HFF-Myc (cell line): ENCODE measurements at regions not wholly inside any gene's neighbourhood (a gene's known extent, or its start where the extent isn't known, plus 50 kb on each side); places are given as distances from the start of the nearest gene placed in this dataset.

Source experiments
- DNase-seq: peaks from one replicate; pipeline ENCODE4 v3.0.0-alpha.2; 2011; ENCODE audit warnings: low read depth; ENCODE audit errors: extremely low read depth
- H3K4me3 ChIP-seq: replicated peaks from 2 replicates; pipeline ENCODE4 v1.5.1; 2011; ENCODE audit warnings: low read depth, mild to moderate bottlenecking, control low read depth, low read length
- TF ChIP-seq, protein P1 (sequence below): IDR thresholded peaks from 2 replicates; pipeline ENCODE4 v1.5.1; 2012; ENCODE audit warnings: mild to moderate bottlenecking, low read depth, low read length, control low read depth; ENCODE audit errors: missing control alignments

DNA sequence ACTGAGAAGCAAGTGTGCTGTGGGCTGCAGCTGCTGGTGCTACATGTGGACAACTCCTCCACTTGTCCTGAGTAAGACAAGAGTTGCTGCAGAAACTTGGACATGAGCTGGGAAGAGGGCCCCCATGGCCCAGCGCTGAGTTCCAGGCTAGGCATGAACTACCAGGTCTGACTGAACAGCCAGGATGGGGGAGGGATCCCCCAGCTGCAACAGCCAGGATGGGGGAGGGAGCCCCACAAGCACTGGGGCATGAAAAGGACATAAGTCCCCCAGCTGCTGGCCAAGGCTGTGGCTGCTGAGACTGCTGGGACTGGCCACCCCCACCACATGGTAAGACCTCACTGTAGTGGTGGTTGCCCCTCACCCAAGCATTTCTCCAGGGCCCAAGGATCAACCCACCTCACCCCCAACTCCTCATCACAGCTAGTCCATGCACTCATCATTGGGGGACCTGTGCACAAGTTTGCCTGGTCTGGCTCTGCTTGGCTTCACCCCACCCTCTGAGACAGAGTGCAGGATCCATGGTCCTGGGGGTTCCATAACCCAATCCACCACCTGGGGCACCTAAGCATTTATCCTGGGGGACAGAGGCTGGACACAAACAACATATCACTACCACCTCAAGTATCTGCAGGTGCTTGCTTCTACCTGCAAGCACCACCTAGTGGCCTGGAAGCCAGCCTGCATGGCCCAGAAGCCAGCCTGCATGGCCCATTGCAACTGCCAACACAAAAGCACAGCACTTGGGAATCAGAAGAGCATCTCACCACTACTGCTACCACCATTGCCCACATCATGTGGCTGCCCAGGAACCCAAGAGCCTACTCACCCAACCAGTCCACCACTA is 84.5 kb upstream of the STT3B start:
- TF ChIP-seq, protein P1, sequence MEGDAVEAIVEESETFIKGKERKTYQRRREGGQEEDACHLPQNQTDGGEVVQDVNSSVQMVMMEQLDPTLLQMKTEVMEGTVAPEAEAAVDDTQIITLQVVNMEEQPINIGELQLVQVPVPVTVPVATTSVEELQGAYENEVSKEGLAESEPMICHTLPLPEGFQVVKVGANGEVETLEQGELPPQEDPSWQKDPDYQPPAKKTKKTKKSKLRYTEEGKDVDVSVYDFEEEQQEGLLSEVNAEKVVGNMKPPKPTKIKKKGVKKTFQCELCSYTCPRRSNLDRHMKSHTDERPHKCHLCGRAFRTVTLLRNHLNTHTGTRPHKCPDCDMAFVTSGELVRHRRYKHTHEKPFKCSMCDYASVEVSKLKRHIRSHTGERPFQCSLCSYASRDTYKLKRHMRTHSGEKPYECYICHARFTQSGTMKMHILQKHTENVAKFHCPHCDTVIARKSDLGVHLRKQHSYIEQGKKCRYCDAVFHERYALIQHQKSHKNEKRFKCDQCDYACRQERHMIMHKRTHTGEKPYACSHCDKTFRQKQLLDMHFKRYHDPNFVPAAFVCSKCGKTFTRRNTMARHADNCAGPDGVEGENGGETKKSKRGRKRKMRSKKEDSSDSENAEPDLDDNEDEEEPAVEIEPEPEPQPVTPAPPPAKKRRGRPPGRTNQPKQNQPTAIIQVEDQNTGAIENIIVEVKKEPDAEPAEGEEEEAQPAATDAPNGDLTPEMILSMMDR = peak; percentile 63
- DNase-seq = no peak
- no peak overlapping the region for H3K4me3 ChIP-seq

DNA sequence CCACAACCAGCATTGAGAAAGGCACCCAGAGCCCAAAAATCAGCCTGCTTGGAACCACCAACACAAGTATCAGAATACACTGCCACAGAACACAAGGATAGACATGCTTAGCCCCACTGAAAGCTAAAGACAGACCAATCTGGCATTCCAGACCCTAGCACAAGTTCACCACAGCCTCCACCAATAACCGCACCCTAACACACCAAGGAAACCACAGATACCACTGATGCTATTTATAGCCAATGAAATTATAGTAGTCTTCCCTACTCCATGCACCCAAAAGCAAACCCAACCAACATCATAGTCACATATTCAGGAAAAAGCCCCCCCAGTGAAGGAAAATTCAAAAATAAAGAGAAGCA is 83.9 kb upstream of the STT3B start:
- no peak for DNase-seq
- TF ChIP-seq, protein P1 = no peak
- no peak overlapping the region for H3K4me3 ChIP-seq

GRCh38 chr3:31449318-31449717 is 83.4 kb upstream of the STT3B start:
- TF ChIP-seq, protein P1 = no peak
- H3K4me3 ChIP-seq = no peak overlapping the region
- no peak for DNase-seq

- H3K4me3 ChIP-seq = no peak overlapping the region
- TF ChIP-seq, protein P1 = no peak
- no peak for DNase-seq
Measured at GRCh38 chr3:31450345-31450744, 82.4 kb upstream of the STT3B start.

DNA sequence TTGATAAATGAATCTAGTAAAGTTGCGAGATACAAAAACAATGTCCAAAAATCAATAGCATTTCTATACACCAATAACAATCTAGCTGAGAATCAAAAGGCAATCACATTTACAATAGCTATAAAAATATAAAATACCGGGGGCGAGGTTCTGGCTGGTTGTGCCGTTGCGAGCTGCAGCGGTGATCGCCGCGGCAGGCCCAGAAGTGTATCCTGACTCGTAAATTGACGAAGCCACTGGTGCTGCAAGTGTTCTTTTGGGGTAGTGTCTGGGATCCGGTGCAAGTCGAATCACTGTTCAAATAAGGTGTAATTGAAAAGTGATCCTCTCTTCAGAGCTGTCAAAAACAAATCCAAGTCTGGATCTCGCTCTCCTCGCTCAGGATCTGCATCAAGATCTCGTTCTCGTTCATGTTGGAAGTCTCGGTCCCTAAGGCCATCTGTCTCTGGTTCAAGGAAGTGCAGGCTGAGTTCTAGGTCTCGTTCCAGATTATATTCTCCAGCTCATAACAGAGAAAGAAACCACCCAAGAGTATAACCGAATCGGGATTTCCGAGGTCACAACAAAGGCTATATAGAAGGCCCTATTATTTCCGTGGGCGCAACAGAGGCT is 80.1 kb upstream of the STT3B start:
- TF ChIP-seq, protein P1 = no peak
- DNase-seq = no peak

GRCh38 chr3:31453430-31453829 is 79.3 kb upstream of the STT3B start:
- no peak for DNase-seq
- TF ChIP-seq, protein P1 = no peak
- H3K4me3 ChIP-seq = no peak overlapping the region

More for the DNA sequence above, 80.1 kb upstream of the STT3B start:
- H3K4me3 ChIP-seq = no peak overlapping the region
